Common myeloid progenitor, CD34-positive (primary cell): ENCODE measurements at regions not wholly inside any gene's neighbourhood (a gene's known extent, or its start where the extent isn't known, plus 50 kb on each side); places are given as distances from the start of the nearest gene placed in this dataset.

Experiments used
- CTCF ChIA-PET: fragments of 350-600 bp; sonication (Branson Sonifier 250); formaldehyde crosslinking; loops from one replicate; lab custom pipeline; 2021; ENCODE audit warnings: antibody characterized with exemption; lab: Charles Lee
- POLR2A ChIA-PET: fragments of 350-600 bp; sonication (Branson Sonifier 250); formaldehyde crosslinking; loops from one replicate; lab custom pipeline; 2021; ENCODE audit warnings: antibody characterized with exemption; lab: Charles Lee
- DNase-seq, 3 donors: peaks; one replicate each; pipeline versions ENCODE4 v3.0.0 to v3.0.0-alpha.2; 2013
- H3K27ac ChIP-seq, 2 experiments: 1 replicate in 1 of 2; 2 replicates in 1 of 2; pipeline ENCODE4 v1.7.0; 2013; ENCODE audit warnings: inconsistent platforms in 2 of 2, low read length in 2 of 2, mild to moderate bottlenecking in 2 of 2, low read depth in 1 of 2, moderate library complexity in 1 of 2; ENCODE audit not compliant: severe bottlenecking in 2 of 2, insufficient read depth in 1 of 2, poor library complexity in 1 of 2
- H3K27me3 ChIP-seq, 5 experiments: replicated peaks in 2 of 5; 1 replicate in 3 of 5; 2 replicates in 2 of 5; pipeline versions ENCODE4 v1.6.1 to v1.7.0; 2013; ENCODE audit warnings: low read length in 4 of 5, mild to moderate bottlenecking in 2 of 5, moderate library complexity in 2 of 5, inconsistent platforms in 1 of 5; ENCODE audit not compliant: insufficient read depth in 5 of 5, control insufficient read depth in 4 of 5
- H3K36me3 ChIP-seq, 4 experiments: 1 replicate in 2 of 4; 2 replicates in 2 of 4; pipeline versions ENCODE4 v1.6.1 to v1.7.0; 2013; ENCODE audit warnings: low read length in 3 of 4, control low read depth in 1 of 4, mild to moderate bottlenecking in 1 of 4; ENCODE audit not compliant: control insufficient read depth in 4 of 4, insufficient read depth in 4 of 4
- H3K4me1 ChIP-seq, 4 experiments: 1 replicate in 3 of 4; 2 replicates in 1 of 4; pipeline versions ENCODE4 v1.6.1 to v1.7.1; 2013; ENCODE audit warnings: low read length in 3 of 4, mild to moderate bottlenecking in 3 of 4, control low read depth in 1 of 4, inconsistent platforms in 1 of 4, moderate library complexity in 1 of 4; ENCODE audit not compliant: control insufficient read depth in 4 of 4, insufficient read depth in 4 of 4; ENCODE audit errors: control extremely low read depth in 1 of 4
- H3K4me3 ChIP-seq, 7 experiments: 1 replicate in 4 of 7; 2 replicates in 3 of 7; pipeline versions ENCODE4 v1.5.1 to v1.7.0; 2013; ENCODE audit warnings: mild to moderate bottlenecking in 7 of 7, low read length in 6 of 7, moderate library complexity in 6 of 7, inconsistent platforms in 2 of 7, low read depth in 2 of 7, control low read depth in 1 of 7; ENCODE audit not compliant: insufficient read depth in 4 of 7, control insufficient read depth in 1 of 7; ENCODE audit errors: extremely low read depth in 1 of 7
- H3K9me3 ChIP-seq, 5 experiments: 1 replicate in 4 of 5; 2 replicates in 1 of 5; pipeline versions ENCODE4 v1.6.1 to v1.7.1; 2013; ENCODE audit warnings: low read length in 4 of 5, mild to moderate bottlenecking in 2 of 5, inconsistent platforms in 1 of 5, low read depth in 1 of 5, moderate library complexity in 1 of 5; ENCODE audit not compliant: control insufficient read depth in 4 of 5, insufficient read depth in 2 of 5; ENCODE audit errors: control extremely low read depth in 1 of 5
- WGBS: methylation state at CpG from one replicate; pipeline ENCODE4 v1.1.5; 2013; ENCODE audit not compliant: insufficient coverage; 5-methylcytosine and 5-hydroxymethylcytosine counted together

DNA sequence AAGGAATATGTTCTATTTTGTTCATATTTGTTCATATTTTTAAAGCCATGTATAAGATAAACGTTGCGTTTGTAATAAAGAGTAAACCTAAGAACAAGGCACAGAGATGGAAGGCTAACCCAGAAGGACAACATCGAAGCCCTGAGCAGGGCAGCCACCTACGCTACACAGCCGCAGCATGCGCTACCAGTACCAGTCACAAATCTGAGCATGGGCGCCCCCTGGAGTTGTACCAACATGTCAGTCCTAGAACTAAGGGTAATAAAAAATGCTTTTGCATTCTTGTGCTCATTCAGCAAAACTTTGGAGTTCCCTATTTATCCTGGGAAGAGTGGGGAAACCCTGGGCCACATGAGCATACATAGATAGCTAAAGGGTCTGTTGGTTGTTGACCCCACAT is 70.6 kb downstream of the PLEKHG1 start:
- Histone ChIP-seq H3K9me3 (no peaks in the 10 kb centered on the region), H3K4me3 (no peak overlapping the region), H3K27me3 (no peaks in the 10 kb centered on the region), H3K4me1 (peaks cover 0 to 9% (median 8%) of the 10 kb centered on the region in 4 experiments), H3K36me3 (no peaks in the 10 kb centered on the region), H3K27ac (no peak overlapping the region)
- POLR2A ChIA-PET, result no interaction called here
- DNase-seq, result no peak
- 100% methylated on average over 5 of the region's 7 CpGs for WGBS
- CTCF ChIA-PET, result no interaction called here

DNA sequence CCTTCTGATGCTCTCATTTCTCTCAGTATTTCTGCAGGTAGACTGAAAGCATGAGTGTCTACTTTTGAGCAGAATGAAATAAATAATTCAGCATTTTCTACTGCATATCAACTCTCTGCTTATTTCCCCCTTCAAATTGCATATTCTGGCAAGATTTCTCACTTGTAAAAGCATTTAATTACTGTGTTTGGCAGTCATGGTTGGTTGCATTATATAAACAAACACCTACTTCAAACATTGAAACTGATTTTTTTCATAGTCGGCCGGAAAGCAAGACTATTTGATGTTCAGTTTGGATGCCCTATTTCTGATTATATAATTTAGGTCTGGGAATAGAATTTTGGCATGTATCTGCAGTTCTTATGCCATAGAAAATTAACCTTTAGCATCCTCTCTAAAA is 73.1 kb downstream of the PLEKHG1 start:
- DNase-seq, result no peak
- no peak overlapping the region for H3K4me3 ChIP-seq
- ChIA-PET POLR2A (no interaction called here), CTCF (no interaction called here)
- H3K9me3 ChIP-seq, result no peaks in the 10 kb centered on the region
- no CpG with 5 or more reads among the region's 2 CpGs for WGBS
- H3K27ac ChIP-seq, result no peak overlapping the region
- no peaks in the 10 kb centered on the region for H3K36me3 ChIP-seq
- no peaks in the 10 kb centered on the region for H3K4me1 ChIP-seq
- no peaks in the 10 kb centered on the region for H3K27me3 ChIP-seq

DNA sequence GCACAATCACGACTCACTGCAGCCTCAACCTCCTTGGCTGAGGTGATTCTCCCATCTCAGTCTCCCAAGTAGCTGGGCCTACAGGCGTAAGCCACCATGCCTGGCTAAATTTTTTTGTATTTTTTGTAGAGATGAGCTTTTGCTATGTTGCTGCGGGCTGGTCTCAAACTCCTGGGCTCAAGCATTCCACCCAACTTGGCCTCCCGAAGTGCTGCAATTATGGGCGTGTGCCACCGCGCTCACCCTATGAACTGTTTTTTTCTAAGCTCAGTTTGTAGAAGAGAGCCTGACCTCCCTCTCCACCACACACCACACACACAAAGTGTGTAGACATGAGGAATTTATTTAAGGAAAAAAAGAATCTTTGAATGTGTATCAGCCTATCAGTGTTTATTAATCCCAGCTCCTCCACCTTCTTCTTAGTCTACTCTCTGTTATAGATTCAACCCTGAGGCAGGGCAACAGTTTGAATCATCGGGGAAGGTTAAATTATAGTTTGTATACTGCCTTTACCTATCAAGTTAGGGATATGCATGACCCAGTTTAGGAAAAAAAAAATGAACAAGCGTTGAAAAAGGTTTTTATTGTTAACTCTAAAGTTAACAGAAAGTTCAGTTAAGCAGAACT is 74.1 kb downstream of the PLEKHG1 start:
- Histone ChIP-seq H3K4me1 (no peaks in the 10 kb centered on the region), H3K9me3 (no peaks in the 10 kb centered on the region), H3K27me3 (no peaks in the 10 kb centered on the region), H3K4me3 (no peak overlapping the region), H3K27ac (no peak overlapping the region), H3K36me3 (no peaks in the 10 kb centered on the region)
- WGBS, result 92% methylated on average over 2 of the region's 9 CpGs
- ChIA-PET POLR2A (interaction anchor here (0.7 kb wide), 1 partner anchor 23 kb away, joined by 5 read pairs; no protein-coding TSS in a partner anchor), CTCF (no interaction called here)
- DNase-seq, result no peak

DNA sequence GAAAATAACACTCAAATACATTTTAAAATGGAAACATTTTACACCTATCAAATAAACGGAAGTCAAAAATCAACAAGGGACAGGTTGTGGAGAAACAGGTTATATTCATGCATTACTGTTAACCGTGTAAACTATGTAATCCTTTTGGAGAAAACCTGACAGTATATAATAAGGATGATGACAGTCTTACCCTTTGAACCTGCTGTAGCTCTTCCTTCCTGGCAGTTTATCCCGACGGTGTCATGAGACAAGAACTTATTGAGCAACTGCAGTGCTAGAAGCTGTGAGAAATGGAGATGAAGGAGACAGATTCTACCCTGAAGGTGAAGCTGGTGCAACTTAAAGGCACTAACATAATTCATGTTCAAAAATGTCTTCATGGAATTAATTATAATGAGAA is 76.7 kb downstream of the PLEKHG1 start:
- 100% methylated on average over 1 of the region's 4 CpGs for WGBS
- Histone ChIP-seq H3K4me1 (no peaks in the 10 kb centered on the region), H3K36me3 (no peaks in the 10 kb centered on the region), H3K9me3 (no peaks in the 10 kb centered on the region), H3K27me3 (no peaks in the 10 kb centered on the region), H3K4me3 (no peak overlapping the region), H3K27ac (no peak overlapping the region)
- ChIA-PET CTCF (interaction anchor here (1.0 to 1.2 kb wide), 3 partner anchors 9 to 258 kb away, joined by 3 to 6 read pairs (median 3); no protein-coding TSS in a partner anchor), POLR2A (no interaction called here)
- no peak for DNase-seq

DNA sequence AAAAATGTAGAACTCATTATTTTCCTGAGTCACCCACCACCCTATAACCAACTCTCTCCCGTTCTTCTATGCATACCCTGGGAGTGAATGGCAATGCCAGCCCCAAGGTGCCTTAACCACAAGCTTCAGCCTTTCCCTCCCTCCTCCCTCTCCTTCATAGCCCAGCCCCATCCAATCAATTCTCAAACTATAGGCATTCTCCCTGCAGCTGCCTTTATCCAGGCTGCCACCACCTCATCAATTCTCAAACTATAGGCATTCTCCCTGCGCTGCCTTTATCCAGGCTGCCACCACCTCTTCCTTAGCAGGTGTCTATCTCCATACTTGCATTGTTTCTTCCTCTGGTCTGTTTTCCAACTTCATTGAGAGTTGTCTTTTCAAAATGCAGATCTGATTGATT is 77.1 kb downstream of the PLEKHG1 start:
- H3K4me1 ChIP-seq, result peaks cover 0 to 1% (median under 1%) of the 10 kb centered on the region in 4 experiments
- 100% methylated on average over 2 of the region's 2 CpGs for WGBS
- H3K27ac ChIP-seq, result no peak overlapping the region
- no peaks in the 10 kb centered on the region for H3K27me3 ChIP-seq
- no peak overlapping the region for H3K4me3 ChIP-seq
- CTCF ChIA-PET, result interaction anchor here (1.0 to 1.2 kb wide), 3 partner anchors 9 to 259 kb away, joined by 3 to 6 read pairs (median 3); no protein-coding TSS in a partner anchor
- no peaks in the 10 kb centered on the region for H3K9me3 ChIP-seq
- no peak for DNase-seq
- no peaks in the 10 kb centered on the region for H3K36me3 ChIP-seq
- POLR2A ChIA-PET, result no interaction called here

DNA sequence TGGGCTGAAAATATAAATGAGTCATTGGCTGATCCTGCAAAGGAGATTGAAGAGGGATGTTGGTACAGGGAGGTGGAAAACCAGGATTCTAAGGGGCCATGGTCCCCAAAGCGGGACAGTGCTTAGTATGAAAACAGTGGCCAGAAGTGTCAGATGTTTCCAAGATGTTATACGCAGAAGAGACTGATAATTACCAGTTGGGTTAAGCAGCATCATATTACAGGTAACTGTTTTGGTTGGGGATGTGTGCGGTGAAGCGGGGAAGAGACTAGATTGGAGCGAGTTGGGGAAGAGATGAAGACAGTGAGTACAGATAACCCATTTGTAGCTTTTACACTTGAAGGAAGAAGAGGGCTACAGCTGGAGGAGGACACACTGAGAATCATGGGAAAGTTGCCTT is 80.8 kb downstream of the PLEKHG1 start:
- WGBS, result 98% methylated on average over 5 of the region's 5 CpGs
- CTCF ChIA-PET, result no interaction called here
- no peaks in the 10 kb centered on the region for H3K27me3 ChIP-seq
- no peaks in the 10 kb centered on the region for H3K9me3 ChIP-seq
- POLR2A ChIA-PET, result no interaction called here
- H3K36me3 ChIP-seq, result no peaks in the 10 kb centered on the region
- DNase-seq, result no peak
- H3K4me3 ChIP-seq, result no peak overlapping the region
- no peak overlapping the region for H3K27ac ChIP-seq
- H3K4me1 ChIP-seq, result peaks cover 6 to 29% (median 24%) of the 10 kb centered on the region in 4 experiments

DNA sequence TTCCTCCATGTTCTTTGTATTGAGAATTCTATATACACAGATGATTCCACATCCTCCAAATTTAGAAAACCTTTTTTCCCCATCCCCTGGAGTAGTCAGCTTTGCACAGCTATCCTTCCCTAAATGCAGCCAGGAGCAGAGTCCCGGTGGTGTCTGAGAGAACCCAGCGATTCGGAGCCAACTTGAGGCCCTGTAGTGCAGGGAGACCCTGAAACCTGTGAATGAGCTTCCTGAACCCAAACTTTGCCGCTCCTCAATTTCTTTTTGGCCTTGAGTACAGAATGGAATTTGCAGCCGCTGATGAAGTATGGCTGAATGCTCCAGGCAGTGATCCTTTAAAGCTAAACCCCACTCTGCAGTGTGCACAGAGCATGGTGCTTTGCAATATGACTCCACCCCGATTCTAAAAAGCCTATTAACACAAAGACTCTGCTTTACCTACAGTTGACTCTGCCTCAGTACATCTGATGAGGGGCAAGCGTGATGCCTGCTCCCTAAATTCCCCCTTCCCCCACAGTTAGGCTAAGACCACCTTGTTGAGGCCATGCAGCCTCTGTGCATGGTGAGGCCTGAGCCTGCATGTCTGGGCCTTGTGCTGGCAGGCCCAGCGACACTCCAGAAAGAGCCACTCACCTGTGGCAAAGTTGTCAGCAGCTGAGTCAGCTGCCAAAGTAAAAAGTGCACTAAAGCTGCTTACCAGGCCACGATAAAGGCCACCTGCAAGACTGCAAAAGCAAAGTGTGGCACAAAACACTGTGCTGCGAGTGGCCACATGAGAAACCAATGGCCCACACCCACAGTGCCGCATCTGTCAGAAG is 82.1 kb downstream of the PLEKHG1 start:
- Histone ChIP-seq H3K36me3 (no peaks in the 10 kb centered on the region), H3K27ac (no peak overlapping the region), H3K4me3 (no peak overlapping the region), H3K27me3 (no peaks in the 10 kb centered on the region), H3K9me3 (no peaks in the 10 kb centered on the region), H3K4me1 (peaks cover 6 to 29% (median 24%) of the 10 kb centered on the region in 4 experiments)
- DNase-seq, result no peak
- WGBS, result 95% methylated on average over 11 of the region's 11 CpGs
- CTCF ChIA-PET, result interaction anchor here (1.3 to 1.5 kb wide), 2 partner anchors 13 to 45 kb away, joined by 3 to 5 read pairs; no protein-coding TSS in a partner anchor
- POLR2A ChIA-PET, result no interaction called here
